Pancreas (tissue), 10 donors: ENCODE measurements at regions not wholly inside any gene's neighbourhood (a gene's known extent, or its start where the extent isn't known, plus 50 kb on each side); places are given as distances from the start of the nearest gene placed in this dataset.

Experiments used
- ATAC-seq, 4 donors: fragments of 200-7000 bp; cut with Tn5 transposase; one replicate each; pipeline versions ENCODE4 v1.8.0 to v1.9.1; 2020; ENCODE audit warnings: mild to moderate bottlenecking in 4 of 4, moderate library complexity in 4 of 4
- DNase-seq, 6 donors: peaks; one replicate each; pipeline ENCODE4 v3.0.0-alpha.2; 2020
- FAIRE-seq: peaks from 2 replicates; lab custom pipeline; 2012; peaks lifted over from hg19 to GRCh38; lab: Jason Lieb, UNC
- H3K27ac ChIP-seq, 4 donors: fragments of 200-600 bp; sonication (generic); 1 replicate in 3 of 4; 2 replicates in 1 of 4; pipeline versions ENCODE4 v1.5.0 to v1.8.0; 2020
- H3K27me3 ChIP-seq, 4 donors: fragments of 200-600 bp; one replicate each; pipeline ENCODE4 v1.8.0; 2021
- H3K36me3 ChIP-seq, 3 donors: fragments of 200-600 bp; sonication (generic) in 1 of 3; one replicate each; pipeline versions ENCODE4 v1.5.0 to v1.8.0; 2020 to 2021
- H3K4me1 ChIP-seq, 3 donors: fragments of 200-600 bp; one replicate each; pipeline ENCODE4 v1.8.0; 2021
- H3K4me3 ChIP-seq, 4 donors: fragments of 200-600 bp; sonication (generic) in 2 of 4; one replicate each; pipeline versions ENCODE4 v1.5.0 to v1.8.0; 2020 to 2021
- H3K9me3 ChIP-seq, 4 donors: fragments of 200-600 bp; one replicate each; pipeline ENCODE4 v1.8.0; 2021
- WGBS, 2 donors: extraction: QIAGEN DNeasy Blood & Tissue Kit; methylation state at CpG; one replicate each; pipeline ENCODE4 v1.1.7; 2013; 5-methylcytosine and 5-hydroxymethylcytosine counted together
- intact Hi-C, 3 donors: fragments of 100-400 bp; cut with DNase I; formaldehyde crosslinking; loops; one replicate each; pipeline versions ENCODE4 v1.11.1 to v1.14.2; 2022
- TF ChIP-seq, protein P1 (sequence below), 4 donors: fragments of 200-600 bp; sonication (generic) in 3 of 4; IDR thresholded peaks; one replicate each; pipeline versions ENCODE4 v1.5.0 to v1.8.0; 2021; ENCODE audit warnings: antibody characterized with exemption in 4 of 4
- donor health status: healthy with polysubstance abuse.
- donor health status: DM: no; HTN: no; CAD: no; lungs with moderate emphysema.
- donor health status: DM: no; HTN: no; CAD: no.
- donor health status: control.
- donor health status: control.
- donor health status: Bipolar disorder and iron deficiency.
- donor health status: DM: yes; HTN: yes; CAD: no.
- donor health status: DM: no; HTN: no; CAD: no.
- donor health status: DM: no; HTN: no; CAD: no.
- donor health status: DM: yes; HTN: yes; CAD: no.

GRCh38 chr5:171568389-171568788, 148.9 kb downstream of the FGF18 start:
- Histone ChIP-seq H3K36me3 (no peaks in the 10 kb centered on the region), H3K27ac (no peak overlapping the region), H3K4me1 (no peaks in the 10 kb centered on the region), H3K27me3 (no peaks in the 10 kb centered on the region), H3K9me3 (peaks cover 0 to 8% (median 0%) of the 10 kb centered on the region in 4 donors), H3K4me3 (no peak overlapping the region)
- DNase-seq: no peak
- no peak for FAIRE-seq
- ATAC-seq: no peak
- 42 to 59% methylated on average over 1 of the region's 1 CpG for WGBS, 2 donors
- intact Hi-C loops: no loop called here
- TF ChIP-seq, protein P1, sequence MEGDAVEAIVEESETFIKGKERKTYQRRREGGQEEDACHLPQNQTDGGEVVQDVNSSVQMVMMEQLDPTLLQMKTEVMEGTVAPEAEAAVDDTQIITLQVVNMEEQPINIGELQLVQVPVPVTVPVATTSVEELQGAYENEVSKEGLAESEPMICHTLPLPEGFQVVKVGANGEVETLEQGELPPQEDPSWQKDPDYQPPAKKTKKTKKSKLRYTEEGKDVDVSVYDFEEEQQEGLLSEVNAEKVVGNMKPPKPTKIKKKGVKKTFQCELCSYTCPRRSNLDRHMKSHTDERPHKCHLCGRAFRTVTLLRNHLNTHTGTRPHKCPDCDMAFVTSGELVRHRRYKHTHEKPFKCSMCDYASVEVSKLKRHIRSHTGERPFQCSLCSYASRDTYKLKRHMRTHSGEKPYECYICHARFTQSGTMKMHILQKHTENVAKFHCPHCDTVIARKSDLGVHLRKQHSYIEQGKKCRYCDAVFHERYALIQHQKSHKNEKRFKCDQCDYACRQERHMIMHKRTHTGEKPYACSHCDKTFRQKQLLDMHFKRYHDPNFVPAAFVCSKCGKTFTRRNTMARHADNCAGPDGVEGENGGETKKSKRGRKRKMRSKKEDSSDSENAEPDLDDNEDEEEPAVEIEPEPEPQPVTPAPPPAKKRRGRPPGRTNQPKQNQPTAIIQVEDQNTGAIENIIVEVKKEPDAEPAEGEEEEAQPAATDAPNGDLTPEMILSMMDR (IDR thresholded peaks at IDR 0.05): no peak

DNA sequence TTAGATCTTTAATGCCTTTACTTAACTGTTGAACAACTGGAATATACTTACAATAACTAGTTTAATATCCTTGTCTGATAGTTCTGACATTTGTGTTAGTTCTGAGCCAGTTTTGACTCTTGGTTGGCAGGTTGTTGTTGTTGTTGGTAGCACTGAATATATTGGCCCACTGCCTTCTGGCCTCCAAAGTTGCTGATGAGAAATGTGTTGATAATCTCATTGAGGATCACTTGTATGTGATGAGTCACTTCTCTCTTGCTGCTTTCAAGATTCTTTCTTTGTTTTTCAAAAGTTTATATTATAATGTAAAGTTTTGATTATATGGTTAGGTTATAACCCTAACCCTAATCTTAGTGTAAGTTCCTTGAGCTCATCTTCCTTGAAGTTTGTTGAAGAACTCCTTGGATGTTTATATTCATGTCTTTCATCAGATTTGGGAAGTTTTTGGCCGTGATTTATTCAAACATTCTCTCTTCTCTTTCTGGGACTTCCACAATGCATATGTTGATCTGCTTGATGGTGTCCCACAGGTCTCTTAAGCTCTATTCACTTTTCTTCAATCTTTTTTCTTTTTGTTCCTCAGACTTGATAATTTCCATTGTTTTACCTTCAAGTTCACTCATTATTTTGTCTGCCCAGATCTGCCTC, 149.7 kb downstream of the FGF18 start:
- Histone ChIP-seq H3K36me3 (no peaks in the 10 kb centered on the region), H3K4me1 (no peaks in the 10 kb centered on the region), H3K9me3 (peaks cover 0 to 8% (median 0%) of the 10 kb centered on the region in 4 donors), H3K27me3 (no peaks in the 10 kb centered on the region), H3K27ac (no peak overlapping the region), H3K4me3 (no peak overlapping the region)
- ATAC-seq (no peak), FAIRE-seq (no peak), DNase-seq (no peak)
- intact Hi-C loops: no loop called here
- TF ChIP-seq, protein P1 (IDR thresholded peaks at IDR 0.05): no peak
- WGBS, 2 donors: 0 to 25% methylated on average over 1 of the region's 1 CpG

- Histone ChIP-seq H3K36me3 (no peaks in the 10 kb centered on the region), H3K4me1 (no peaks in the 10 kb centered on the region), H3K27me3 (no peaks in the 10 kb centered on the region), H3K27ac (no peak overlapping the region), H3K4me3 (no peak overlapping the region), H3K9me3 (peaks cover 0 to 8% (median 0%) of the 10 kb centered on the region in 4 donors)
- TF ChIP-seq, protein P1 (IDR thresholded peaks at IDR 0.05): no peak
- DNase-seq (no peak), ATAC-seq (no peak), FAIRE-seq (no peak)
- 43 to 47% methylated on average over 2 of the region's 2 CpGs for WGBS, 2 donors
- intact Hi-C loops: no loop called here
Observed at GRCh38 chr5:171570244-171570825, 150.9 kb downstream of the FGF18 start.

- no peaks in the 10 kb centered on the region for H3K4me1 ChIP-seq
- DNase-seq: no peak
- no peak overlapping the region for H3K27ac ChIP-seq
- H3K9me3 ChIP-seq: peaks cover 0 to 8% (median 0%) of the 10 kb centered on the region in 4 donors
- no peaks in the 10 kb centered on the region for H3K36me3 ChIP-seq
- intact Hi-C loops: no loop called here
- no peak for ATAC-seq
- WGBS, 2 donors: 38 to 52% methylated on average over 3 of the region's 3 CpGs
- no peak for FAIRE-seq
- TF ChIP-seq, protein P1 (IDR thresholded peaks at IDR 0.05): no peak
- H3K4me3 ChIP-seq: no peak overlapping the region
- no peaks in the 10 kb centered on the region for H3K27me3 ChIP-seq
Observed at GRCh38 chr5:171571663-171572062, 152.2 kb downstream of the FGF18 start.

GRCh38 chr5:171573021-171573420, 153.6 kb downstream of the FGF18 start:
- Histone ChIP-seq H3K27ac (no peak overlapping the region), H3K9me3 (peaks cover 0 to 8% (median 0%) of the 10 kb centered on the region in 4 donors), H3K4me1 (no peaks in the 10 kb centered on the region), H3K4me3 (no peak overlapping the region), H3K27me3 (no peaks in the 10 kb centered on the region), H3K36me3 (no peaks in the 10 kb centered on the region)
- TF ChIP-seq, protein P1 (IDR thresholded peaks at IDR 0.05): no peak
- 75 to 87% methylated on average over 2 of the region's 2 CpGs for WGBS, 2 donors
- ATAC-seq: no peak
- no peak for DNase-seq
- intact Hi-C loops: no loop called here
- no peak for FAIRE-seq
